Myocyte (in vitro differentiated cells): ENCODE measurements at regions not wholly inside any gene's neighbourhood (a gene's known extent, or its start where the extent isn't known, plus 50 kb on each side); places are given as distances from the start of the nearest gene placed in this dataset.
"Not testable (repeated sequence)": the region's sequence is repeated elsewhere in the genome, so short reads cannot be mapped to it uniquely, and the experiment has no call there.

ENCODE experiments used
- DNase-seq: peaks from one replicate; pipeline ENCODE4 v3.0.0-alpha.2; 2012; ENCODE audit warnings: low read depth

- DNase-seq, result peak; percentile 55
These were observed 67.3 kb upstream of the EZR start for GRCh38 chr6:158886346-158886977.

- not testable (repeated sequence) for DNase-seq
These were observed 62.7 kb upstream of the EZR start for GRCh38 chr6:158881884-158882283.

GRCh38 chr6:158881276-158881675 is 62.1 kb upstream of the EZR start:
- peak; percentile 41 for DNase-seq

DNA sequence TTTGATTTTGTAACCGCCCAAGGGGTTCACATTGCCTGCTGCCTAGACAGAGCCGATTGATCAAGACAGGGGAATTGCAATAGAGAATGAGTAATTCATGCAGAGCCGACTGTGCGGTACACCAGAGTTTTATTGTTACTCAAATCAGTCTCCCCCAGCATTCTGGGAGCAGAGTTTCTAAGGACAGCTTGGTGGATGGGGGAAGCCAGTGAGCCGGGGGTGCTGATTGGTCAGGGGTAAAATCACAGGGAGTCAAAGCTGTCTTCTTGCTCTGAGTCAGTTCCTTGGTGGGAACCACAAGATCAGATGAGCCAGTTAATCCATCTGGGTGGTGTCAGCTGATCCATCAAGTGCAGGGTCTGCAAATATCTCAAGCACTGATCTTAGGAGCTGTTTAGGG is 60.0 kb upstream of the EZR start:
- peak; percentile 69 for DNase-seq

DNA sequence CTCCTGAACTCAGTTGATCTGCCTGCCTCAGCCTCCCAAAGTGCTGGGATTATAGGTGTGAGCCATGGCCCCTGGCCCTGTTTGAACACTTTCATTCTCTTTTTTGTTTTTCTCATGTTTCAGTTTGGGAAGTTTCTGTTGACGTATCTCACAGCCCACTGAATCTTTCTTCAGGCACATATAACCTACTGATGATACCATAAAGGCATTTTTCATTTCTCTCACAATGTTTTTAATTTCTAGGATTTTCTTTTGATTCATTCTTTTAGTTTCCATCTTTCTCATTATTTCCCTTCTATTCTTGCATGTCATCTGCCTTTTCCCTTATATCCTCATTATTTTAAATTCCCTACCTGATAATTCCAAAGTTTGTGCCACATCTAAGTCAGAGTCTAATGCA is 58.5 kb upstream of the EZR start:
- no peak for DNase-seq

- DNase-seq, result no peak
These were observed 57.7 kb upstream of the EZR start for GRCh38 chr6:158876886-158877285.

DNA sequence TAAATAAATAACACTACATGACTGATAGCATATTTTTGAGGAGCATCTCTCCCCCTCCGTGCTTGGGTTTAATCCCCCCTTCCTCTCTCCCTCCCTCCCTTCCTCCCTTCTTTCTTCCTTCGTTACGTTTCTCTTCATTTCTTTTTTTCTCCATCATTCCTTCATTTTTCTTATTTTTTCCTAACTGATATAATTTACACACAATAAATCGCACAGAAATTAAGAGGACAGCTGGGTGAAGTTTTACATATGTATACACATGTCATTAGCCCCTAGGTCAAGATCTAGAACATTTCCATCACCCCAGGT is 51.4 kb upstream of the EZR start:
- no peak for DNase-seq

- peak; percentile 92 for DNase-seq
These were observed 50.9 kb upstream of the EZR start for GRCh38 chr6:158869826-158870648.

GRCh38 chr6:158868890-158869825 is 50.0 kb upstream of the EZR start:
- peak; percentile 91 for DNase-seq
